ENCODE measurements at regions not wholly inside any gene's neighbourhood (a gene's known extent, or its start where the extent isn't known, plus 50 kb on each side); places are given as distances from the start of the nearest gene placed in this dataset.

GRCh38 chr6:121896771-121897170 lies 461.3 kb downstream of the GJA1 start:
- Histone ChIP-seq H3K4me3 (ENCODE audit: low read depth, low read length) (no peak overlapping the region), H3K4me1 (ENCODE audit: control insufficient read depth, insufficient read depth, low read length, poor library complexity, severe bottlenecking) (no peaks in the 10 kb centered on the region), H3K36me3 (ENCODE audit: control insufficient read depth, insufficient read depth, low read length) (no peaks in the 10 kb centered on the region), H3K27me3 (ENCODE audit: control insufficient read depth, insufficient read depth, low read length) (no peaks in the 10 kb centered on the region), H3K27ac (ENCODE audit: insufficient read depth, low read length, poor library complexity, severe bottlenecking) (no peak overlapping the region), H3K9me3 (ENCODE audit: control insufficient read depth in 2 of 2, low read length in 2 of 2) (no peaks in the 10 kb centered on the region)
- no peaks in the 10 kb centered on the region for H3K4me1 Mint-ChIP-seq
- H3K4me3 Mint-ChIP-seq, result no peak overlapping the region
- no peak for ATAC-seq (ENCODE audit: low read depth in 2 of 2)
- H3K36me3 Mint-ChIP-seq, result no peaks in the 10 kb centered on the region
- H3K27ac Mint-ChIP-seq, result no peak overlapping the region
- H3K27me3 Mint-ChIP-seq, result no peaks in the 10 kb centered on the region
- peaks cover 0 to 6% (median 1%) of the 10 kb centered on the region in 7 donors for H3K9me3 Mint-ChIP-seq
- DNase-seq, result no peak

GRCh38 chr6:121897337-121897760 lies 461.9 kb downstream of the GJA1 start:
- DNase-seq (no peak), ATAC-seq (ENCODE audit: low read depth in 2 of 2) (no peak)
- Histone ChIP-seq H3K27ac (ENCODE audit: insufficient read depth, low read length, poor library complexity, severe bottlenecking) (no peak overlapping the region), H3K27me3 (ENCODE audit: control insufficient read depth, insufficient read depth, low read length) (no peaks in the 10 kb centered on the region), H3K36me3 (ENCODE audit: control insufficient read depth, insufficient read depth, low read length) (no peaks in the 10 kb centered on the region), H3K4me1 (ENCODE audit: control insufficient read depth, insufficient read depth, low read length, poor library complexity, severe bottlenecking) (no peaks in the 10 kb centered on the region), H3K9me3 (ENCODE audit: control insufficient read depth in 2 of 2, low read length in 2 of 2) (no peaks in the 10 kb centered on the region), H3K4me3 (ENCODE audit: low read depth, low read length) (no peak overlapping the region)
- Mint-ChIP-seq H3K36me3 (no peaks in the 10 kb centered on the region), H3K4me1 (no peaks in the 10 kb centered on the region), H3K4me3 (no peak overlapping the region), H3K27ac (no peak overlapping the region), H3K27me3 (no peaks in the 10 kb centered on the region), H3K9me3 (peaks cover 0 to 6% (median 0%) of the 10 kb centered on the region in 7 donors)

DNA sequence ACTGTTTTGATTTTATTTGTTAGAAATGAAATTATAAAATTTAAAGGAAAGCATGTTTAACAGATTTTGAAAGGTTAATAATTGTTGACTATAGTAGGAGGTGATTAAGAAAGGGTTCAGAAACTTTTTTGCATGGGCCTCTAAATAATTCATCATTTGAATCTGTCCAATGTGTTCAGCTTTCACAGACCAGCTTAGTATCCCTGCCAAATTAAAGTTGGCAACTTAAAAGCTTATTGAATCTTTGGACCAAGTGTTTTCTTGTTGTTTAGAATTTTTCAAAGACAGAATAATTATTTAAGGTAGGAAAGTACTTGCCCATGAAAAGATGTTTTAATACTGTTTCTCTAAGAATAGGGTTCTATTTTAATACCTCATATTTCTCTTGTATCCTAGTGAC lies 466.0 kb downstream of the GJA1 start:
- H3K27me3 ChIP-seq (ENCODE audit: control insufficient read depth, insufficient read depth, low read length), result no peaks in the 10 kb centered on the region
- Mint-ChIP-seq H3K27me3 (no peaks in the 10 kb centered on the region), H3K27ac (no peak overlapping the region), H3K4me3 (no peak overlapping the region), H3K36me3 (no peaks in the 10 kb centered on the region), H3K9me3 (peaks cover 0 to 7% (median 2%) of the 10 kb centered on the region in 7 donors), H3K4me1 (no peaks in the 10 kb centered on the region)
- no peak overlapping the region for H3K27ac ChIP-seq (ENCODE audit: insufficient read depth, low read length, poor library complexity, severe bottlenecking)
- H3K9me3 ChIP-seq (ENCODE audit: control insufficient read depth in 2 of 2, low read length in 2 of 2), result no peaks in the 10 kb centered on the region
- ATAC-seq (ENCODE audit: low read depth in 2 of 2) (no peak), DNase-seq (no peak)
- no peaks in the 10 kb centered on the region for H3K36me3 ChIP-seq (ENCODE audit: control insufficient read depth, insufficient read depth, low read length)
- H3K4me3 ChIP-seq (ENCODE audit: low read depth, low read length), result no peak overlapping the region
- H3K4me1 ChIP-seq (ENCODE audit: control insufficient read depth, insufficient read depth, low read length, poor library complexity, severe bottlenecking), result no peaks in the 10 kb centered on the region

GRCh38 chr6:121904559-121904958 lies 469.1 kb downstream of the GJA1 start:
- Histone ChIP-seq H3K4me1 (ENCODE audit: control insufficient read depth, insufficient read depth, low read length, poor library complexity, severe bottlenecking) (no peaks in the 10 kb centered on the region), H3K27ac (ENCODE audit: insufficient read depth, low read length, poor library complexity, severe bottlenecking) (no peak overlapping the region), H3K27me3 (ENCODE audit: control insufficient read depth, insufficient read depth, low read length) (no peaks in the 10 kb centered on the region), H3K4me3 (ENCODE audit: low read depth, low read length) (no peak overlapping the region), H3K9me3 (ENCODE audit: control insufficient read depth in 2 of 2, low read length in 2 of 2) (peaks cover 0 to 2% of the 10 kb centered on the region in 2 experiments), H3K36me3 (ENCODE audit: control insufficient read depth, insufficient read depth, low read length) (no peaks in the 10 kb centered on the region)
- Mint-ChIP-seq H3K27me3 (no peaks in the 10 kb centered on the region), H3K36me3 (no peaks in the 10 kb centered on the region), H3K9me3 (peaks cover 0 to 25% (median 3%) of the 10 kb centered on the region in 7 donors), H3K4me3 (no peak overlapping the region), H3K4me1 (no peaks in the 10 kb centered on the region), H3K27ac (no peak overlapping the region)
- no peak for DNase-seq
- ATAC-seq (ENCODE audit: low read depth in 2 of 2), result no peak

- H3K27ac ChIP-seq (ENCODE audit: insufficient read depth, low read length, poor library complexity, severe bottlenecking), result no peak overlapping the region
- Mint-ChIP-seq H3K4me1 (no peaks in the 10 kb centered on the region), H3K27ac (no peak overlapping the region), H3K27me3 (no peaks in the 10 kb centered on the region), H3K4me3 (no peak overlapping the region), H3K36me3 (no peaks in the 10 kb centered on the region), H3K9me3 (peaks cover 0 to 22% (median 9%) of the 10 kb centered on the region in 7 donors)
- ATAC-seq (ENCODE audit: low read depth in 2 of 2) (no peak), DNase-seq (no peak)
- no peaks in the 10 kb centered on the region for H3K27me3 ChIP-seq (ENCODE audit: control insufficient read depth, insufficient read depth, low read length)
- no peak overlapping the region for H3K4me3 ChIP-seq (ENCODE audit: low read depth, low read length)
- no peaks in the 10 kb centered on the region for H3K36me3 ChIP-seq (ENCODE audit: control insufficient read depth, insufficient read depth, low read length)
- H3K9me3 ChIP-seq (ENCODE audit: control insufficient read depth in 2 of 2, low read length in 2 of 2), result no peaks in the 10 kb centered on the region
- no peaks in the 10 kb centered on the region for H3K4me1 ChIP-seq (ENCODE audit: control insufficient read depth, insufficient read depth, low read length, poor library complexity, severe bottlenecking)
Observed at GRCh38 chr6:121912905-121913304, 477.5 kb downstream of the GJA1 start.

GRCh38 chr6:121917263-121917829 lies 481.9 kb downstream of the GJA1 start:
- Histone ChIP-seq H3K4me1 (ENCODE audit: control insufficient read depth, insufficient read depth, low read length, poor library complexity, severe bottlenecking) (no peaks in the 10 kb centered on the region), H3K9me3 (ENCODE audit: control insufficient read depth in 2 of 2, low read length in 2 of 2) (no peaks in the 10 kb centered on the region), H3K4me3 (ENCODE audit: low read depth, low read length) (no peak overlapping the region), H3K27ac (ENCODE audit: insufficient read depth, low read length, poor library complexity, severe bottlenecking) (no peak overlapping the region), H3K27me3 (ENCODE audit: control insufficient read depth, insufficient read depth, low read length) (no peaks in the 10 kb centered on the region), H3K36me3 (ENCODE audit: control insufficient read depth, insufficient read depth, low read length) (no peaks in the 10 kb centered on the region)
- Mint-ChIP-seq H3K9me3 (peaks cover 0 to 7% (median 0%) of the 10 kb centered on the region in 7 donors), H3K4me3 (no peak overlapping the region), H3K27me3 (no peaks in the 10 kb centered on the region), H3K4me1 (no peaks in the 10 kb centered on the region), H3K27ac (no peak overlapping the region), H3K36me3 (no peaks in the 10 kb centered on the region)
- ATAC-seq (ENCODE audit: low read depth in 2 of 2) (no peak), DNase-seq (no peak)

DNA sequence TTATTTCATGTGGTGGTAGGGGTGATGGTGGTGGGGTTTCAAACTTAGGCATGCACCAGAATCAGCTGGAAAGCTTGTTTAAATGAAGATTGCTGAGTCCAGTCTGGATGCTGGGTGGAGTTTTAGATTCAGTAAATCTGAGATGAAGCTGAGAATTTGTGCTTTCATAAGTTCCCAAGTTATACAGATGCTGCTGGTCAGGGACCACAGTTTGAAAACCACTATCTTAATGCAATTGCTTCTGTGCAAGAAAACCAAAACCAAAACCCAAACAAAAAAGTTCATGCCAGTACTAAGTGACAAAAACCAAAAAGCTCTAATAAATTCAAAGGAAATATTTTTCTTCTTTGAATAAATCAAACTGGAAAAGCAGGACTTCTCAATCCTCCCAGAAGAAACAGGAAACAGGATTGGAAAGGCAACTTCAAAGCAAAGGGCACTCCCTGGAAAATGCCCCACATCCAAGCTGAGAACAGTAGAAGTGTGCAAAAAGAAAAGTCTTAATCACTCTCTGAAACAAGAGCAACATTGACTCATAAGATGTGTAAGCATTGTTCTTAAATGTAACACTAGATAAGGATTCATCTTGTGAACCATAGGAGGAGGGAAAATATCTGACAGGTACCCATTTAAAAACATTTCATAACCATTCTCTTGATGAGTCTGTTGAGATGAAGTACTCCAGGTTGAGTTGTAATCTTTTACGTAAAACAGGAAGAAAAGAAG lies 481.5 kb upstream of the HSF2 start:
- ATAC-seq (ENCODE audit: low read depth in 2 of 2) (no peak), DNase-seq (no peak)
- no peak overlapping the region for H3K4me3 ChIP-seq (ENCODE audit: low read depth, low read length)
- Mint-ChIP-seq H3K27me3 (no peaks in the 10 kb centered on the region), H3K27ac (no peak overlapping the region), H3K4me3 (no peak overlapping the region), H3K4me1 (no peaks in the 10 kb centered on the region), H3K36me3 (no peaks in the 10 kb centered on the region), H3K9me3 (peaks cover 0 to 7% (median 0%) of the 10 kb centered on the region in 7 donors)
- no peaks in the 10 kb centered on the region for H3K4me1 ChIP-seq (ENCODE audit: control insufficient read depth, insufficient read depth, low read length, poor library complexity, severe bottlenecking)
- no peaks in the 10 kb centered on the region for H3K36me3 ChIP-seq (ENCODE audit: control insufficient read depth, insufficient read depth, low read length)
- no peak overlapping the region for H3K27ac ChIP-seq (ENCODE audit: insufficient read depth, low read length, poor library complexity, severe bottlenecking)
- H3K9me3 ChIP-seq (ENCODE audit: control insufficient read depth in 2 of 2, low read length in 2 of 2), result no peaks in the 10 kb centered on the region
- H3K27me3 ChIP-seq (ENCODE audit: control insufficient read depth, insufficient read depth, low read length), result no peaks in the 10 kb centered on the region

GRCh38 chr6:121920616-121921015 lies 478.8 kb upstream of the HSF2 start:
- no peak overlapping the region for H3K4me3 Mint-ChIP-seq
- ATAC-seq (ENCODE audit: low read depth in 2 of 2) (no peak), DNase-seq (no peak)
- H3K27ac ChIP-seq (ENCODE audit: insufficient read depth, low read length, poor library complexity, severe bottlenecking), result no peak overlapping the region
- H3K36me3 ChIP-seq (ENCODE audit: control insufficient read depth, insufficient read depth, low read length), result no peaks in the 10 kb centered on the region
- H3K27me3 ChIP-seq (ENCODE audit: control insufficient read depth, insufficient read depth, low read length), result no peaks in the 10 kb centered on the region
- peaks cover 0 to 5% (median 0%) of the 10 kb centered on the region in 7 donors for H3K9me3 Mint-ChIP-seq
- H3K4me1 ChIP-seq (ENCODE audit: control insufficient read depth, insufficient read depth, low read length, poor library complexity, severe bottlenecking), result no peaks in the 10 kb centered on the region
- no peaks in the 10 kb centered on the region for H3K4me1 Mint-ChIP-seq
- no peaks in the 10 kb centered on the region for H3K27me3 Mint-ChIP-seq
- no peaks in the 10 kb centered on the region for H3K9me3 ChIP-seq (ENCODE audit: control insufficient read depth in 2 of 2, low read length in 2 of 2)
- H3K36me3 Mint-ChIP-seq, result no peaks in the 10 kb centered on the region
- H3K4me3 ChIP-seq (ENCODE audit: low read depth, low read length), result no peak overlapping the region
- H3K27ac Mint-ChIP-seq, result no peak overlapping the region

Data from CD4-positive, CD25-positive, alpha-beta regulatory T cell (primary cell).